Tibial nerve (tissue), 3 donors: ENCODE measurements at regions not wholly inside any gene's neighbourhood (a gene's known extent, or its start where the extent isn't known, plus 50 kb on each side); places are given as distances from the start of the nearest gene placed in this dataset.

Source experiments
- POLR2A ChIP-seq, 2 donors: fragments of 450-650 bp; IDR thresholded peaks; one replicate each; pipeline ENCODE4 v1.6.1; 2017; ENCODE audit warnings: antibody characterized with exemption in 2 of 2, mild to moderate bottlenecking in 2 of 2, moderate library complexity in 2 of 2
- TF ChIP-seq, protein P1 (sequence below), 5 experiments: fragments of 200-600 bp in 3 of 5; fragments of 450-650 bp in 2 of 5; sonication (generic) in 3 of 5; IDR thresholded peaks; one replicate each; pipeline ENCODE4 v1.5.1; 2016 to 2019; ENCODE audit warnings: antibody characterized with exemption in 5 of 5, mild to moderate bottlenecking in 3 of 5, moderate library complexity in 2 of 5

- TF ChIP-seq POLR2A (IDR thresholded peaks at IDR 0.05): no peak
- TF ChIP-seq, protein P1, sequence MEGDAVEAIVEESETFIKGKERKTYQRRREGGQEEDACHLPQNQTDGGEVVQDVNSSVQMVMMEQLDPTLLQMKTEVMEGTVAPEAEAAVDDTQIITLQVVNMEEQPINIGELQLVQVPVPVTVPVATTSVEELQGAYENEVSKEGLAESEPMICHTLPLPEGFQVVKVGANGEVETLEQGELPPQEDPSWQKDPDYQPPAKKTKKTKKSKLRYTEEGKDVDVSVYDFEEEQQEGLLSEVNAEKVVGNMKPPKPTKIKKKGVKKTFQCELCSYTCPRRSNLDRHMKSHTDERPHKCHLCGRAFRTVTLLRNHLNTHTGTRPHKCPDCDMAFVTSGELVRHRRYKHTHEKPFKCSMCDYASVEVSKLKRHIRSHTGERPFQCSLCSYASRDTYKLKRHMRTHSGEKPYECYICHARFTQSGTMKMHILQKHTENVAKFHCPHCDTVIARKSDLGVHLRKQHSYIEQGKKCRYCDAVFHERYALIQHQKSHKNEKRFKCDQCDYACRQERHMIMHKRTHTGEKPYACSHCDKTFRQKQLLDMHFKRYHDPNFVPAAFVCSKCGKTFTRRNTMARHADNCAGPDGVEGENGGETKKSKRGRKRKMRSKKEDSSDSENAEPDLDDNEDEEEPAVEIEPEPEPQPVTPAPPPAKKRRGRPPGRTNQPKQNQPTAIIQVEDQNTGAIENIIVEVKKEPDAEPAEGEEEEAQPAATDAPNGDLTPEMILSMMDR (IDR thresholded peaks at IDR 0.05): no peak
Measured at GRCh38 chr1:81174811-81175476, 625.8 kb upstream of the ADGRL2 start.
